Colon (tissue), 2 donors: ENCODE measurements at regions not wholly inside any gene's neighbourhood (a gene's known extent, or its start where the extent isn't known, plus 50 kb on each side); places are given as distances from the start of the nearest gene placed in this dataset.

Experiments
- FAIRE-seq: peaks from 2 replicates; lab custom pipeline; 2012; peaks lifted over from hg19 to GRCh38; lab: Jason Lieb, UNC
- donor health status: control.
- donor health status: control.

- no peak for FAIRE-seq
These were observed 455.4 kb upstream of the TSHZ3 start for GRCh38 chr19:31804668-31805067.

GRCh38 chr19:31810536-31811109 is 461.4 kb upstream of the TSHZ3 start:
- FAIRE-seq = no peak

GRCh38 chr19:31817971-31818797 is 468.9 kb upstream of the TSHZ3 start:
- FAIRE-seq = no peak

- FAIRE-seq = no peak
These were observed 469.5 kb upstream of the TSHZ3 start for GRCh38 chr19:31818798-31819105.

- FAIRE-seq = no peak
These were observed 470.6 kb upstream of the TSHZ3 start for GRCh38 chr19:31819837-31820236.

- no peak for FAIRE-seq
These were observed 472.1 kb upstream of the TSHZ3 start for GRCh38 chr19:31821346-31821745.

GRCh38 chr19:31825134-31826094 is 476.2 kb upstream of the TSHZ3 start:
- FAIRE-seq = no peak

- FAIRE-seq = no peak
These were observed 477.1 kb upstream of the TSHZ3 start for GRCh38 chr19:31826325-31826724.

- no peak for FAIRE-seq
These were observed 482.4 kb upstream of the TSHZ3 start for GRCh38 chr19:31831421-31832175.

GRCh38 chr19:31832176-31832548 is 482.9 kb upstream of the TSHZ3 start:
- FAIRE-seq = no peak

GRCh38 chr19:31834070-31834469 is 484.8 kb upstream of the TSHZ3 start:
- FAIRE-seq = no peak

GRCh38 chr19:31838163-31838815 is 489.1 kb upstream of the TSHZ3 start:
- no peak for FAIRE-seq

GRCh38 chr19:31840371-31840770 is 491.1 kb upstream of the TSHZ3 start:
- FAIRE-seq = no peak

- no peak for FAIRE-seq
These were observed 492.5 kb upstream of the TSHZ3 start for GRCh38 chr19:31841755-31842154.

- no peak for FAIRE-seq
These were observed 482.3 kb upstream of the ZNF507 start for GRCh38 chr19:31863122-31863521.

GRCh38 chr19:31874313-31874712 is 471.1 kb upstream of the ZNF507 start:
- FAIRE-seq = no peak

GRCh38 chr19:31875591-31875990 is 469.8 kb upstream of the ZNF507 start:
- FAIRE-seq = no peak

- FAIRE-seq = no peak
These were observed 465.1 kb upstream of the ZNF507 start for GRCh38 chr19:31880283-31880682.

- no peak for FAIRE-seq
These were observed 463.4 kb upstream of the ZNF507 start for GRCh38 chr19:31881988-31882387.

GRCh38 chr19:31882709-31883108 is 462.7 kb upstream of the ZNF507 start:
- FAIRE-seq = no peak

GRCh38 chr19:31883296-31883990 is 462.0 kb upstream of the ZNF507 start:
- no peak for FAIRE-seq
